ENCODE measurements at regions not wholly inside any gene's neighbourhood (a gene's known extent, or its start where the extent isn't known, plus 50 kb on each side); places are given as distances from the start of the nearest gene placed in this dataset.
"Not testable (repeated sequence)": the region's sequence is repeated elsewhere in the genome, so short reads cannot be mapped to it uniquely, and the experiment has no call there.

- no peak for FAIRE-seq
These were observed 84.8 kb upstream of the WDR44 start for GRCh38 chrX:118261151-118261550.

GRCh38 chrX:118271775-118272174, 74.1 kb upstream of the WDR44 start:
- no peak for FAIRE-seq

- FAIRE-seq: no peak
These were observed 73.7 kb upstream of the WDR44 start for GRCh38 chrX:118272242-118272641.

GRCh38 chrX:118286066-118286762, 59.7 kb upstream of the WDR44 start:
- no peak for FAIRE-seq

- FAIRE-seq: not testable (repeated sequence)
These were observed 50.1 kb upstream of the WDR44 start for GRCh38 chrX:118295818-118296217.

All from islet of Langerhans (tissue), 1 donor.